ENCODE measurements at regions not wholly inside any gene's neighbourhood (a gene's known extent, or its start where the extent isn't known, plus 50 kb on each side); places are given as distances from the start of the nearest gene placed in this dataset.

- Mint-ChIP-seq H3K27me3 (ENCODE audit: low read depth) (no peaks in the 10 kb centered on the region), H3K36me3 (ENCODE audit: low read depth) (no peaks in the 10 kb centered on the region), H3K9me3 (no peaks in the 10 kb centered on the region), H3K4me3 (no peak overlapping the region), H3K27ac (no peak overlapping the region), H3K4me1 (ENCODE audit: low read depth) (no peaks in the 10 kb centered on the region)
Measured at GRCh38 chr10:90557385-90557784, 300.5 kb downstream of the HTR7 start.

- Mint-ChIP-seq H3K4me3 (no peak overlapping the region), H3K27me3 (ENCODE audit: low read depth) (no peaks in the 10 kb centered on the region), H3K36me3 (ENCODE audit: low read depth) (no peaks in the 10 kb centered on the region)
Measured at GRCh38 chr10:90560331-90560730, 297.5 kb downstream of the HTR7 start.

GRCh38 chr10:90561666-90562065 is 296.2 kb downstream of the HTR7 start:
- Mint-ChIP-seq H3K36me3 (ENCODE audit: low read depth) (no peaks in the 10 kb centered on the region), H3K4me3 (no peak overlapping the region), H3K27me3 (ENCODE audit: low read depth) (no peaks in the 10 kb centered on the region), H3K27ac (no peak overlapping the region), H3K9me3 (no peaks in the 10 kb centered on the region), H3K4me1 (ENCODE audit: low read depth) (no peaks in the 10 kb centered on the region)

More at GRCh38 chr10:90560331-90560730, 297.5 kb downstream of the HTR7 start:
- H3K4me1 Mint-ChIP-seq (ENCODE audit: low read depth): no peaks in the 10 kb centered on the region
- H3K9me3 Mint-ChIP-seq: no peaks in the 10 kb centered on the region
- H3K27ac Mint-ChIP-seq: no peak overlapping the region

- Mint-ChIP-seq H3K9me3 (no peaks in the 10 kb centered on the region), H3K27ac (no peak overlapping the region), H3K27me3 (ENCODE audit: low read depth) (no peaks in the 10 kb centered on the region), H3K4me1 (ENCODE audit: low read depth) (no peaks in the 10 kb centered on the region), H3K4me3 (no peak overlapping the region), H3K36me3 (ENCODE audit: low read depth) (no peaks in the 10 kb centered on the region)
Measured at GRCh38 chr10:90571481-90572258, 286.2 kb downstream of the HTR7 start.

GRCh38 chr10:90575125-90575524 is 282.7 kb downstream of the HTR7 start:
- no peaks in the 10 kb centered on the region for H3K36me3 Mint-ChIP-seq (ENCODE audit: low read depth)
- H3K27me3 Mint-ChIP-seq (ENCODE audit: low read depth): no peaks in the 10 kb centered on the region
- H3K27ac Mint-ChIP-seq: no peak overlapping the region
- H3K9me3 Mint-ChIP-seq: no peaks in the 10 kb centered on the region
- no peak overlapping the region for H3K4me3 Mint-ChIP-seq
- H3K4me1 Mint-ChIP-seq (ENCODE audit: low read depth): no peaks in the 10 kb centered on the region

- no peaks in the 10 kb centered on the region for H3K4me1 Mint-ChIP-seq (ENCODE audit: low read depth)
- H3K27me3 Mint-ChIP-seq (ENCODE audit: low read depth): no peaks in the 10 kb centered on the region
- no peak overlapping the region for H3K4me3 Mint-ChIP-seq
- H3K9me3 Mint-ChIP-seq: no peaks in the 10 kb centered on the region
- H3K27ac Mint-ChIP-seq: no peak overlapping the region
- no peaks in the 10 kb centered on the region for H3K36me3 Mint-ChIP-seq (ENCODE audit: low read depth)
Measured at GRCh38 chr10:90577569-90577968, 280.3 kb downstream of the HTR7 start.

- H3K27me3 Mint-ChIP-seq (ENCODE audit: low read depth): no peaks in the 10 kb centered on the region
- no peaks in the 10 kb centered on the region for H3K36me3 Mint-ChIP-seq (ENCODE audit: low read depth)
- H3K4me3 Mint-ChIP-seq: no peak overlapping the region
- no peaks in the 10 kb centered on the region for H3K9me3 Mint-ChIP-seq
- H3K27ac Mint-ChIP-seq: no peak overlapping the region
- H3K4me1 Mint-ChIP-seq (ENCODE audit: low read depth): no peaks in the 10 kb centered on the region
Measured at GRCh38 chr10:90579602-90580242, 278.1 kb downstream of the HTR7 start.

- no peaks in the 10 kb centered on the region for H3K4me1 Mint-ChIP-seq (ENCODE audit: low read depth)
- no peaks in the 10 kb centered on the region for H3K27me3 Mint-ChIP-seq (ENCODE audit: low read depth)
- H3K4me3 Mint-ChIP-seq: no peak overlapping the region
- H3K27ac Mint-ChIP-seq: no peak overlapping the region
- H3K9me3 Mint-ChIP-seq: no peaks in the 10 kb centered on the region
- H3K36me3 Mint-ChIP-seq (ENCODE audit: low read depth): no peaks in the 10 kb centered on the region
Measured at GRCh38 chr10:90583416-90583815, 274.4 kb downstream of the HTR7 start.

- Mint-ChIP-seq H3K36me3 (ENCODE audit: low read depth) (no peaks in the 10 kb centered on the region), H3K27me3 (ENCODE audit: low read depth) (no peaks in the 10 kb centered on the region), H3K27ac (no peak overlapping the region), H3K9me3 (no peaks in the 10 kb centered on the region), H3K4me1 (ENCODE audit: low read depth) (no peaks in the 10 kb centered on the region), H3K4me3 (no peak overlapping the region)
Measured at GRCh38 chr10:90587081-90587491, 270.8 kb downstream of the HTR7 start.

- Mint-ChIP-seq H3K4me1 (ENCODE audit: low read depth) (no peaks in the 10 kb centered on the region), H3K9me3 (no peaks in the 10 kb centered on the region), H3K4me3 (no peak overlapping the region), H3K36me3 (ENCODE audit: low read depth) (no peaks in the 10 kb centered on the region), H3K27ac (no peak overlapping the region), H3K27me3 (ENCODE audit: low read depth) (no peaks in the 10 kb centered on the region)
Measured at GRCh38 chr10:90587561-90587960, 270.3 kb downstream of the HTR7 start.

- no peak overlapping the region for H3K4me3 Mint-ChIP-seq
- H3K27me3 Mint-ChIP-seq (ENCODE audit: low read depth): no peaks in the 10 kb centered on the region
- H3K27ac Mint-ChIP-seq: no peak overlapping the region
- no peaks in the 10 kb centered on the region for H3K36me3 Mint-ChIP-seq (ENCODE audit: low read depth)
- no peaks in the 10 kb centered on the region for H3K9me3 Mint-ChIP-seq
- no peaks in the 10 kb centered on the region for H3K4me1 Mint-ChIP-seq (ENCODE audit: low read depth)
Measured at GRCh38 chr10:90588222-90588621, 269.6 kb downstream of the HTR7 start.

GRCh38 chr10:90589825-90590224 is 268.0 kb downstream of the HTR7 start:
- Mint-ChIP-seq H3K4me1 (ENCODE audit: low read depth) (no peaks in the 10 kb centered on the region), H3K27me3 (ENCODE audit: low read depth) (no peaks in the 10 kb centered on the region), H3K4me3 (no peak overlapping the region), H3K9me3 (no peaks in the 10 kb centered on the region), H3K36me3 (ENCODE audit: low read depth) (no peaks in the 10 kb centered on the region), H3K27ac (no peak overlapping the region)

- no peaks in the 10 kb centered on the region for H3K4me1 Mint-ChIP-seq (ENCODE audit: low read depth)
- no peaks in the 10 kb centered on the region for H3K36me3 Mint-ChIP-seq (ENCODE audit: low read depth)
Measured at GRCh38 chr10:90591629-90592028, 266.2 kb downstream of the HTR7 start.

GRCh38 chr10:90592638-90593302 is 265.1 kb downstream of the HTR7 start:
- Mint-ChIP-seq H3K36me3 (ENCODE audit: low read depth) (no peaks in the 10 kb centered on the region), H3K9me3 (no peaks in the 10 kb centered on the region), H3K27me3 (ENCODE audit: low read depth) (no peaks in the 10 kb centered on the region), H3K27ac (no peak overlapping the region), H3K4me3 (no peak overlapping the region), H3K4me1 (ENCODE audit: low read depth) (no peaks in the 10 kb centered on the region)

More at GRCh38 chr10:90591629-90592028, 266.2 kb downstream of the HTR7 start:
- Mint-ChIP-seq H3K27me3 (ENCODE audit: low read depth) (no peaks in the 10 kb centered on the region), H3K9me3 (no peaks in the 10 kb centered on the region), H3K27ac (no peak overlapping the region), H3K4me3 (no peak overlapping the region)

GRCh38 chr10:90598513-90598912 is 259.3 kb downstream of the HTR7 start:
- Mint-ChIP-seq H3K4me3 (no peak overlapping the region), H3K27ac (no peak overlapping the region), H3K4me1 (ENCODE audit: low read depth) (no peaks in the 10 kb centered on the region), H3K36me3 (ENCODE audit: low read depth) (no peaks in the 10 kb centered on the region), H3K9me3 (no peaks in the 10 kb centered on the region), H3K27me3 (ENCODE audit: low read depth) (no peaks in the 10 kb centered on the region)
